Panc1 (cell line): ENCODE measurements at regions not wholly inside any gene's neighbourhood (a gene's known extent, or its start where the extent isn't known, plus 50 kb on each side); places are given as distances from the start of the nearest gene placed in this dataset.

Source experiments
- ATAC-seq: fragments of 200-7000 bp; cut with Tn5 transposase; 2 replicates; pipeline ENCODE4 v1.9.1; 2020; ENCODE audit warnings: mild to moderate bottlenecking, moderate library complexity
- BruUV-seq: library from RNA; stranded (reverse); fragments of 400-500 nt; replicated peaks from 2 replicates; lab custom pipeline; 2021; lab: Mats Ljungman, UMichigan
- CTCF ChIA-PET: fragments of 300-600 bp; sonication (Branson Sonifier 250); formaldehyde crosslinking; loops from one replicate; lab custom pipeline; 2022; ENCODE audit warnings: antibody characterized with exemption; lab: Charles Lee
- POLR2A ChIA-PET: fragments of 300-600 bp; sonication (Branson Sonifier 250); formaldehyde crosslinking; loops from one replicate; lab custom pipeline; 2022; ENCODE audit warnings: antibody characterized with exemption; lab: Charles Lee
- DNase-seq: peaks from one replicate; pipeline ENCODE4 v3.0.0-alpha.2; 2010; ENCODE audit warnings: low read depth, low spot score
- H3K27ac ChIP-seq: 2 replicates; pipeline ENCODE4 v1.5.1; 2011; ENCODE audit warnings: mild to moderate bottlenecking, low read length, inconsistent platforms
- H3K27me3 ChIP-seq: fragments of 200-500 bp; sonication (Bioruptor generic); 2 replicates; pipeline ENCODE4 v1.6.0; 2014; ENCODE audit warnings: low read length, inconsistent platforms; ENCODE audit not compliant: control insufficient read depth, insufficient read depth
- H3K36me3 ChIP-seq: fragments of 200-500 bp; sonication (Bioruptor generic); 2 replicates; pipeline ENCODE4 v1.5.1; 2014; ENCODE audit warnings: inconsistent platforms, mild to moderate bottlenecking, low read length, moderate library complexity; ENCODE audit not compliant: control insufficient read depth, insufficient read depth
- H3K4me1 ChIP-seq: 2 replicates; pipeline ENCODE4 v1.5.1; 2011; ENCODE audit warnings: inconsistent platforms, mild to moderate bottlenecking, low read length, moderate library complexity; ENCODE audit not compliant: control insufficient read depth, insufficient read depth
- H3K4me3 ChIP-seq, 2 experiments: 2 replicates each; pipeline ENCODE4 v1.5.1; 2011 to 2012; ENCODE audit warnings: low read depth in 2 of 2, low read length in 2 of 2, mild to moderate bottlenecking in 2 of 2, inconsistent platforms in 1 of 2, moderate library complexity in 1 of 2
- H3K9me3 ChIP-seq: fragments of 200-500 bp; sonication (Bioruptor generic); 2 replicates; pipeline ENCODE4 v1.5.1; 2014; ENCODE audit warnings: low read depth, mild to moderate bottlenecking, inconsistent platforms, low read length, moderate library complexity; ENCODE audit not compliant: control insufficient read depth, insufficient read depth
- CTCF ChIP-seq: fragments of 450-650 bp; IDR thresholded peaks from 2 replicates; pipeline ENCODE4 v1.5.1; 2017; ENCODE audit warnings: mild to moderate bottlenecking
- POLR2AphosphoS5 ChIP-seq: IDR thresholded peaks from 2 replicates; pipeline ENCODE4 v1.6.1; 2012; ENCODE audit warnings: mild to moderate bottlenecking, low read depth, low read length, moderate library complexity
- REST ChIP-seq, 2 experiments: IDR thresholded peaks; 2 replicates each; pipeline ENCODE4 v1.6.1; 2011 to 2012; ENCODE audit warnings: low read depth in 2 of 2, control low read depth in 1 of 2, low read length in 1 of 2, mild to moderate bottlenecking in 1 of 2, moderate library complexity in 1 of 2; ENCODE audit not compliant: insufficient read depth in 1 of 2
- SIN3A ChIP-seq: IDR thresholded peaks from 2 replicates; pipeline ENCODE4 v1.6.1; 2012; ENCODE audit warnings: low read depth, mild to moderate bottlenecking, low read length, moderate library complexity, borderline replicate concordance; ENCODE audit not compliant: insufficient read depth
- TCF7L2 ChIP-seq: IDR thresholded peaks from 2 replicates; pipeline ENCODE4 v1.6.1; 2011; ENCODE audit warnings: mild to moderate bottlenecking, low read depth, low read length, inconsistent platforms
- in situ Hi-C: cut with HindIII; loops from 2 replicates; pipeline ENCODE4 v1.10.0; 2016; ENCODE audit warnings: low sequenced_read_pairs, low pct_unique_long_range_greater_than_20kb
- intact Hi-C: fragments of 100-400 bp; cut with micrococcal nuclease; formaldehyde crosslinking; loops from one replicate; pipeline ENCODE4 v1.10.0; 2022; ENCODE audit not compliant: unreplicated experiment

- Histone ChIP-seq H3K4me1 (peaks cover 18% of the 10 kb centered on the region; the same call in 1 of the 2 replicates), H3K4me3 (no peak overlapping the region), H3K9me3 (peaks cover 29% of the 10 kb centered on the region), H3K27ac (peak overlapping the region; percentile 67), H3K36me3 (no peaks in the 10 kb centered on the region), H3K27me3 (no peaks in the 10 kb centered on the region)
- ATAC-seq, result peak; percentile 74
- CTCF ChIA-PET, result interaction anchor here (0.6 to 1.5 kb wide), 3 partner anchors 23 to 116 kb away, joined by 3 to 6 read pairs (median 4); no protein-coding TSS in a partner anchor
- in situ Hi-C loops (no loop called here), intact Hi-C loops (no loop called here)
- no peak for DNase-seq
- TF ChIP-seq REST (IDR thresholded peaks at IDR 0.05; ENCODE audit: insufficient read depth in 1 of 2, low read depth in 2 of 2, low read length in 1 of 2) (no peak), POLR2AphosphoS5 (no peak), TCF7L2 (no peak), CTCF (no peak), SIN3A (no peak)
- no TSS peak for BruUV-seq
- POLR2A ChIA-PET, result interaction anchor here (0.6 to 0.8 kb wide), 2 partner anchors 171 to 300 kb away, joined by 3 read pairs; no protein-coding TSS in a partner anchor
These were observed 60.8 kb downstream of the FOXD1 start for GRCh38 chr5:73387601-73388305.

- Histone ChIP-seq H3K9me3 (peaks cover 29% of the 10 kb centered on the region), H3K4me3 (no peak overlapping the region), H3K4me1 (peaks cover 15% of the 10 kb centered on the region; the same call in 1 of the 2 replicates), H3K27me3 (no peaks in the 10 kb centered on the region), H3K27ac (peak overlapping the region; percentile 67), H3K36me3 (no peaks in the 10 kb centered on the region)
- DNase-seq (no peak), ATAC-seq (peak; percentile 47; the same call in 1 of the 2 replicates)
- intact Hi-C loops, result no loop called here
- no TSS peak for BruUV-seq
- no peak for TF ChIP-seq REST (IDR thresholded peaks at IDR 0.05; ENCODE audit: insufficient read depth in 1 of 2, low read depth in 2 of 2, low read length in 1 of 2)
- peak; percentile 50 for TF ChIP-seq CTCF
- ChIA-PET CTCF (interaction anchor here (0.7 to 1.5 kb wide), 2 partner anchors 22 to 116 kb away, joined by 3 to 6 read pairs; no protein-coding TSS in a partner anchor), POLR2A (interaction anchor here (0.6 to 0.8 kb wide), 2 partner anchors 171 to 299 kb away, joined by 3 read pairs; no protein-coding TSS in a partner anchor)
- in situ Hi-C loops, result no loop called here
These were observed 61.4 kb downstream of the FOXD1 start for GRCh38 chr5:73387149-73387591.
